Stimulated activated CD4-positive, alpha-beta T cell treated with anti-CD3 and anti-CD28 coated beads, Interleukin-4, amount 100 ng/mL, for 1 hour (primary cell): ENCODE measurements at regions not wholly inside any gene's neighbourhood (a gene's known extent, or its start where the extent isn't known, plus 50 kb on each side); places are given as distances from the start of the nearest gene placed in this dataset.

Experiments
- DNase-seq: peaks from one replicate; pipeline ENCODE4 v3.0.0-alpha.2; 2020

DNA sequence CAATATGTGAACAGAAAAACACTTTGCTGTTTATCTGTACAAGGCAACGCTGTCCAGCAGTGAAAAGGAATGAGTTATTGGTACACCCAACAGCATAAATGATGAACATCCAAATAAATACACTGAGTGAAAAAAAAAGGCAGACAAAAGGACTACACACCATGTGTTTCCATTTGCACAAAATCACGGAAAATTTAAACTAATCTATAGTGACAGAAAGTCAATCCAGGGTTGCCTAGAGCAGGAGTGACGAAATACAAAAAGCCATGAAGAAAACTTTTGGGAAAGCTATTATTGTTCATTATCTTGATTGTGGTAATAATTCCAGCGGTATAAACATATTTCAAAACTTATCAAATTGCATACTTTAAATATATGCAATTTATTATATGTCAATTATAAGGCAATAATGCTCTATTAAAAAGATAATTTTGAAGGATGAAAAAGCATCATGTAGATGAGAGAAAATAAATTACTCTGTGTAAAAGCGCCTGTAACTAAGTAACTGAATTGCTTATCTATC, 578.0 kb upstream of the TMEM132C start:
- DNase-seq: no peak

DNA sequence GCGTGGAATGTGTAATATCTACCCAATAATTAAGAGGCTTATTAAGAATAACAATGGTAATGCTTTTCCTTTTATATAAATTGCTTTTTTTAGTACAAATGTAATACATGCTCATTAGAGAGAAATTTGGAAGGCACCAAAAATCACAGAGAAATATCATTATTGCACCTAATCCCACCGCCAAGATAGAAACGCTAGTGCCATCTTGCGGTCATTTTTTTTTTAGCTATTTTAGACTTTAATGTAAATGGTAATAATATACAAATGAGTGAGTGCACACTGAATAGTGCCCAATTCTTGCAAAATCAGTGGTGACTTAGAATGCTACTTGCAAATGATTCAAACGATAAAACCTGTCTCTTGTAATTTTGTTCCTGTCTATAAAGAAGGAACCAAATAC, 576.8 kb upstream of the TMEM132C start:
- DNase-seq: no peak

DNA sequence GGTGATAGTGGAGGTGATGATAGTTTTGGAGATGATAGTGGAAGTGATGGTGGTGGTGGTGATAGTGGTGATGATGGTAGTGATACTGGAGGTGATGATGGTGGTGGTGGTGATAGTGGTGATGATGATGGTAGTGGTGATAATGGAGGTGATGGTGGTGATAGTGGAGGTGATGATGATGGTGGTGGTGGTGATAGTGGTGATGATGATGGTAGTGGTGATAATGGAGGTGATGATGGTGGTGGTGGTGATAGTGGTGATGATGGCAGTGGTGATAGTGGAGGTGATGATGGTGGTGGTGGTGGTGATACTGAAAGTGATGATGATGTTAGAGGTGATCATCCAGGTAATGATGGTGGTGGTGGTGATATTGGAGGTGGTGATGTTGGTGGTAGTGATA, 570.0 kb upstream of the TMEM132C start:
- DNase-seq: no peak

DNA sequence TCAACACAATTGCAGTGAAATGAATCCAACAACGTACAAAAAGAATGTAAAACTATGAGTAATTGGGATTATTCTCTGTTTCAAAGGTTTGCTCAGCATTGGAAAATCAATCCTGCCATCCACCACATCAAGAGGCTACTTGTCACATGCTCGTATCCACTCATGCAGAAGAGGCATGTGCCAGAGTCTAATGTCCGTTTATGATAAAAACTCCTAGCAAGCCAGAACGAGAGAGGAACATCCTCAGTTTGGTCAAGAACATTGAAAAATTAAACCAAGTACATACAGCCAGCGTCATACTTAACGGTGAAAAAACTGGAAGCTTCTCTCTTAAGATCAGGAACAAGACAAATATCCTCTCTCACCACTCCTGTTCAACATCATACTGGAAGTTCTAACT, 563.9 kb upstream of the TMEM132C start:
- DNase-seq: no peak

DNA sequence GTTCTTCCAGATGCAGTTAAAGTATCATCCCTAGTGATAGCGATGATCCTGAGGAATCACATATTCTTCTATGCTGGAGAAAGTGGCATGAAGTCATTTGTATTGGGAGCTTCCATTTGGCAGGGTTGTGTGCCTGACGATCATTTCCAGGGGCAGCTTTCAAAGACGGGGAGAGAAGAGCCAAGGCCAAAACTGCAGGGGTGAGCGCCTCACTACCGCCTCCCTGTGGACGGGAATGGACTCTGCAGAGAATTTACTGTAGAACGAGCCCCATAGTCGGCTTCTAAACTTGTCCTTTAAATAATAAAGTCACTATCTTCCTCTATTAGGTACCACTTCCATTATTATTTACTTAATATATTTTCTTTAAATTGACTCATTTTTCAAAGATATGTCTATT, 555.9 kb upstream of the TMEM132C start:
- DNase-seq: no peak

DNA sequence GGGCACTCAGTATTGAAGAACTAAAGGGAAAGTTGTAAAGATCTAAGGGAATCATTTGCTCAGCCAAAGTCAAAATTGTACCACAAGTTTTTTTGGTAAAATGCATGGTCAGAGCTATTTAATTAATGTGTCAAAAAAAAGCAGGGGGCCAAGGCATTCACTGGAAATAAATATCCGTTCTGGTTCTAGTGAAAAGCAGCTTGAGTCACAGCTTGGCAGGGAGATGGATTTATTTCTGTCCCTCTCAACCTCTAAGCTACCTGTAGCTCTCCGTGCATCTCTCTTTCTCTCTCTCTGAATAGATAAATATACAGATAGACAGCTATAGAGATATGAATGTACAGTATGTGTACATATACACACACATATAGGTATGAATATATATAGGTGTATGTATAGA, 554.4 kb upstream of the TMEM132C start:
- no peak for DNase-seq

DNA sequence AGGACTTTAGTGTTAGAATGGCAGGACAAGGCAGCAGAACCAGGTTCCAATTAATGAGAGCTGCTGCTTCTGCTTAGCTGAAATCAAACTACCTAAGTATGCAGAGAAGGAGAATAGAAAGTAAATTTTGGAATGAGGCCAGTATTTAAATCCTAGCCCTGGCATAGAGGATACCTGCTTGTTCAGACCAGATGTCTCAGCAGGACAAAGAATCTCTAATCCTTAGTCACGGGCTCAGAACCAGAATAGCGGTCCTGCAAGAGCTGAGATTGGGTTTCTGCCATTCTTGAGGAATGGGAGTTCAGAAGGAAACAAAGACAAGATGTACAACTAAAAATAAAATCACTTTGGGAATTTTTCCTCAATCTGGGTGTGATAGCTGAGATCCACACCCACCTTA, 550.8 kb upstream of the TMEM132C start:
- DNase-seq: no peak

DNA sequence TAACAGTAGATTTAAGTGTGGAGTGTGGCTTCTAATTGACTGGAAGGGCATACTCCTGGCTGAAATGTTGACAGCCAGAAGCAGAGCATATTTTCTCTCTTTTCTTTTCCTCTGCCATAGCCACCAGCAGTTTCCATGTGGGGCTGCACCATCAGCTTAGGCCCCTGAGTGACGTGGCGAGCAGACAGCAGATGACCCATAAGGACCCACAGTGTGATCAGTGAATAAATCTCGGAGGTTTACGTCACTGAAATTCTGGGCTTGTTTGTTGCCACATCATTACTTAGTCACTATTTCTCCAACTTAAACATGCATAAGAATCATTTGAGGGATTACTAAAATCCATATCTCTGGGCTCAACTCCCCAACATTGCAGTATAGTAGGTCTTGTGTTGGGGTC, 549.7 kb upstream of the TMEM132C start:
- DNase-seq: no peak

DNA sequence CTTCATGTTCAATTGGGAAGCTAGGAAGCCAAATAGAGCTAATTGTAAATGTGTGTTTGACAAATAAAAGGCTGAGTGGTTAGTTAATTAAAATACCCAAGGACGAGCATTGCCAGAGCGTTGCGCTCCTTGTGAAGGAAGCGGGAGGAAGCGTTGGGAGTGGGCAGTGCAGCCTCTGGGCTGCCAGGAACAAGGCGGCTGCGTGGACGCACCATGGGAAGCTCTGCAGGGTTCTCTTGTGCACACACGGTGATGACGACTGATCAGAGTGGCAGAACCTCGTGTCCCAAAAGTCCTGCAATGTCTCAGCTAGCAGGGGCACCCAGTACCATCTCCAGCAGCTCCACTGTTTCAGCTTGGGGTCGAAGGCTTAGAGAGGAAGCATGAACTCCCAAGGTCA, 546.6 kb upstream of the TMEM132C start:
- no peak for DNase-seq

DNA sequence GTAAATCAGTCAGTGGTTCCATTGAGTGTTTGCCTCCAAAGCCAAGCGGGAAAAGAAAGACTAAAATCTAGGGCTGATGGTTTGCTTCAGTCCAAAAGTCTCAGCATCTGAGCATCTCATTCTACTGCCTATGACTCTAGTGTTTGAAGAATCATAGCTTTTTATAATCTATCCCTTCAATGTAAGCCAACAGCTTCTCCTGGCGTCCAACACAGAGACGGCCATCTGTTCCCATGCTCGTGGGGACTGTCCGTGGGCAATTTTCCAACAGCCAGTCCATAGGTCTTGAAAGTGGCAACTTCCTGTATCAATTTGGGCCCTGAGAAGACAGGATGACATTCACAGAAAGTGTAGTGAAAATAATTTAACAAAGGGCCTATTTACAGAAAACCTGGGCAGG, 544.4 kb upstream of the TMEM132C start:
- no peak for DNase-seq

DNA sequence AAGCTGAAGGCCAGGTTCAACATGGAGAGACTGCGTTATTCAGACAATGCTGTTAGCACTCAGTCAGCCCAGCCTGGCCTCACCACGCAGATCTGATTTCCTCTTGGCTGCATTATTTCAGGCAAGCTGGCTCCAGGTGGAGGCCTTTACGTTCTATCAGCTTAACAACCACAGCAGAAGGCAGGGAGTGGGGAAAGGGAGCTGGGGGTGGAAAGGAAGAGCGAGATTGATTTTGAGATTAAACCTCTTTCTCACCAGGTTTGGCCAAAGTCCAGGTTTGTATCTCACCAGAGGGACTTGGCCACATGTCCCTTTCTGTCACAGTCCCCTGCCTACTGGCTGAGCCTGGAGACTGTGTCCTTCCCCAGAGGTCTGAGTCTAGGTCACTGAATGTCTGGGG, 543.7 kb upstream of the TMEM132C start:
- DNase-seq: no peak

DNA sequence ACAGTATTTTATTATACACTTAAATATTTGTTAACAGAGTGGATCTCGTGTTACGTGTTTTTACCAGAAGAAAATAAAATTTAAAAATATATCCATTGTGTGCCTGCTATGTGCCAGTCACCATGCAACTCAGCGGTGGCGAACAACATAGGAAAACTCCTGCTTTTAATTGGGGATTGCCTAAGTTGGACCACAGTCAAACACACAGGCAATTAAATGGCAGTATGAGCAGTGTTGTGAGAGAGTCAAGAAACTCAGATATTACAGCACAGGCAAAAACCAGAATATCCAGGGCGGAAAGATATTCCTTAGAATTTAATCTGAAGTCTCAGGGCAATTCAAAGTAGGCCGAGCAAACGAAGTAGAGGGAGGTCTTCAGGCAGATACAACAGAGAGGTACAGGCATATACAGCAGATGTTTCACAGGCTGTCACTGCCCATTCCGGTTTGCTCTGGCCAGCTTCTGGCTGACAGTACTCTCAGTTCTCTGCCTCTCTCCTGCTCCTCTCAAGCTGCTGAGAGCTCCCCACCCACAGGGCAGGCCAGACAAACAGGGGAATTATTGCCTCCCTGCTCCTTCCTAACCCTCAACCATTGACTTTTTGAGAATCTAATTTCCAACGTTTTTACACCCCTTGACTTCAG, 540.2 kb upstream of the TMEM132C start:
- no peak for DNase-seq

DNA sequence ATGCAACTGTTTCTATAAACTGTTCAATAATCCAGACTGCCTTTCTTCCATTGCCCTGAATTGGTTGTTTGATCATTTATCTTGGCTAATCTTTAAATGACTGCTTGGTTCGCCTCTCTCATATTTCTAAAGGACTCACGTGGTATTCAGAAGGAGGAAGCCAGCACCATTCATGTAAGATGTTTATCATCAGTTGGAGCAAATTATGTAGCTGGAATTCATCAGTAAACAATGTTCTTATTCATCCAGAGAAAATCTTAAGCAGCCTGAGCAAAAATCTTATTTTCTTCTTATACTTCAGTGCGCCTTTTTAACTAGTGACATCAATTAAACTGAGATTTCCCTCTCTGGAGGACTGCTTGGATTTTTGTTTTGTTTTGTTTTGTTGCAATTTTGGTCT, 538.7 kb upstream of the TMEM132C start:
- DNase-seq: no peak

DNA sequence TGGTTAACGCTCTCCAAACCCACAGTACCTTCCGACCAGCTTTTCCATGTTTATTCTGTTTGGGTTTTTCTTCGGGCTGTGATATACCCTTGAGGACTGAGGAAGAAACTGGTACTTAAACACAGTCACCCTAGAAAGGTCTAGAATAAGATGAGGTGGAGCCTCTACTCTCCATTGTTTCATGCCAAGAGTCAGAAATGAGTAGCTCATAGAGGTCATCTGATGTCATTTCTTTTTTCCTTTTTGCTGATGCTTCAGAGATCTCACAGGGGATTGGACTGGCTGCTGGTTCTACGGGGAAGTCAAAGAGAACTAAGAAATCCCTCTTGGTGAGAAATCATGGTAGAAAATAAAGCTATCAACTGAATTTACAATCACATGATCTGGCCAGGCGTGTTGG, 538.2 kb upstream of the TMEM132C start:
- no peak for DNase-seq

DNA sequence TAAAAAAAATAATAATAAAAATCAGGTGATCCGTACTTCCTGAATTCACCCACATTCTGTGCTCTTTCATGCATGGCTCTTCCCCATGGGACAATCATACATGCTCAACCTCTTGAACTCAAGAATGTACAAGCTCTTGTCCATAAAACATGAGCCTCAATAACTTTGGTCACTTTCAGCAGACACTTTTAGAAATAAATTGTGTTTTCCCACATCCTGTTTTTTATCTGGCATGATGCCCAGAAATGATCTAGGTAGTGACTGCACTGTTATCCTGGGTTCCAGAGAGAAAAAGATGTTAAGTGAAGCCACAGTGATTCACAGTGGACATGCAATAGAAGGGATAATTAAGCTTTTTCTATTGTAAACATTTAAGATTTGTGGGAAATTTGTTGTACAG, 537.6 kb upstream of the TMEM132C start:
- DNase-seq: no peak

DNA sequence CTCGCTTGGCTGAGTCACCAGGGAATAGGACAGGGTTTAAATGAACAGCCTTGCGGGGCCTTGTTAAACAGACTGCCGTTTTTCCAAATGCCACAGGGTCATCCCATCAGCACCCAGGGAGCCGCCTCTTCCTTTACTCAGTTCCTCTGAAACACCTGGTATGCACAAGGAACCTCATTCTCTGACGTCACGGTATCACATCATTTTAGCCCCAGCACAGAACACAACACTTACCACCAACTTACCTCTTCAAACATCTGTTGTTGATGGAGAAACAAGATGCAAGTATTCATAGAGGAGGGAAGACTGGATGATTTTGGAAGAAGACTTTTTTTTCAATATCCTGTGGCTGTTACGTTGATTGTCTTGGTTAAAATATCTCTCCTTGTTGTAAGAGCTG, 535.3 kb upstream of the TMEM132C start:
- DNase-seq: no peak

DNA sequence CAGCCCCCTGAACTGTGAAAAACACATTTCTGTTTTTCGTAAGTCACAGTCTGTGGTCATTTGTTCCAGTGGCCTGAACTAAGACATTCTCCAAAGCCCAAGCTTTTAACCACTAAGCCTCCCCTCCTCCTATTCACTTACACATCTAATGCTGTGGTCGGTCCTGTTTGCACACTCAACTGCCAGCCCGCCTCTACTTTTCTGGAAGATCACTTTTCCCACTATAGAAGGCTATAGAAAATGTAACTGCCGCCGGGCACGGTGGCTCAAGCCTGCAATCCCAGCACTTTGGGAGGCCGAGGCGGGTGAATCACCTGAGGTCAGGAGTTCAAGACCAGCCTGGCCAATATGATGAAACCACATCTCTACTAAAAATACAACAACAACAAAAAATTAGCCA, 524.7 kb upstream of the TMEM132C start:
- no peak for DNase-seq

DNA sequence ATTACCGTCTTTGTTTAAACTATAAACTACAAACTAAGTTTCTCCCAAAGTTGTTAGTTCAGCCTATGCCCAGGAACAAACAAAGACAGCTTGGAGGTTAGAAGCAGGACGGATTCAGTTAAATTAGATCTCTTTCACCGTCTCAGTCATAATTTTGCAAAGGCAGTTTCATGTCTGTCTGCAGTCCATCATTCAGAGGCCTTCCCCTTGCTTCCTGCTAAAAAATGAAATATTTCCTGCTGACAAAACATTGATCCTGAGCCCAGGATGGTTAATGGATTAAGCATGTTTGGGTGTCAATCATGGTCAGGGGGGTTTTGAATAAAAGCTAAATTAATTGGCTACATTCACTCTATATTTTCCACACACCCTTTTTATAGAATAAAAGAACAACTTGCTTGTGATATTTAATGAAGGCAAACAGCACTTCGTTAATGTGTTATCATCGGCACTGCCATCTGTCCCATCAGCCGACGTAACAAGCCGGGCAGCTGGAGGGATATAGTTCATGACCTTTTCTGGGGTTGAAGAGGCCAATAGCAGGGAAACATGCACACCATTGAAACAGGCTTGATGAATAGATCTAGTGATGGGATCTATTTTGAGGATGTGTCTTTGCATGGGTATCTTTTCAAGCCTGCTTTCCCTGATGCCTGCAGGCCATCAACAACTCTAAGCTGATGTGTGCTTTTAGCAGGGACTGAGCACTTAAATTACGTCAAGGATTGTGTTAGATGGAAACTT, 521.3 kb upstream of the TMEM132C start:
- no peak for DNase-seq

DNA sequence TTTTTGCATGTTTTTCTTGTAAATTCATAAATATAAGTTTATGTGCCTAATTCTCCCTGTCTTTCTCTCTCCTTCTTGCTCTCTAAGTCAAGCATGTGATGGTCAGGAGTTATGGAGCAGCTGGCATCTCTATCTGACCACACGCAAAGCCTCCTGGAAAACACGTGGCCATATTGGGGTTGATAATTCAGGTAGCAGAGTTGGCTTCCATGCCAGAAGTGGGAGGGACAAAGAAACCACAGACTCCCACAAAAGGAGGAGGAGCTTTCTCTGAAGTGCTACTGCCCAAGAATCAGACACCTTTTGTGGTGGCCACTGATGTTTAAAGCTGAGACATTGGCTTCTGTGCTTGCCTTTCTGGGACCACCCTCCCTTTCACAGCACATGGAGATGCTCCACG, 517.6 kb upstream of the TMEM132C start:
- DNase-seq: no peak

DNA sequence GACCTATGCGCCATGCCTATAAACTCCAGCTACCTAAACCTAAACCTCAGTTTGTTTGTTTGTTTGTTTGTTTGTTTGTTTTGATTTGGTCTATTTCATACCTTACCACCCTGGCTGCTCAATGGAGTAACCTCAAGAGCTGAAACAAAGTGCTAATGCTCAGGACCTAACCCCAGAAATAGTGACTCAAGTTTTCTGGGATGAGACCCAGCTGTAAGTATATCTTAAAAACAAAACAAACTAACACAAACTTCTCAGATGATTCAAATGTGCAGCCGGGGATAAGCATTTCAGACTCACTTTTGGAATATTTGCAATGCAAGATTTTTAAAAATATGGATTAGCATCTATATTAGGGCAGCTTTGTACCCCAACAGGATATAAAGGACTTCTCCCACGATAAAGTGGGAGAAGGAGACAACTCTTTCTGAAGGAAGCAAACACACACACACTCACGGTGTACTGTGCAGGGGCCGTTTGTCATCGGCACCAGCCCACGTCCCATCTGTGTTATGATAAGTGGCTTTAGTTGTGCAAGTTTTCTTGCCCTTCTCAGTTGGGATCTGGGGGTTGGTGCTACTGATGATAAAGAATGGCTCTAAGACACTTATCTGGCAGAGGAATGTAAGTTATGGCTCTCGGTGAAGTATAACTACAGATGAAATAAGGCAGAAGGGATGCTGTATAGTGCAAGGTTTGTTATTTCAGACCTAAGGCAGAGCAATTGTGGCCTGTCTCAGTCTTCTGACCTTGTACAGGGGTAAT, 516.7 kb upstream of the TMEM132C start:
- DNase-seq: no peak

DNA sequence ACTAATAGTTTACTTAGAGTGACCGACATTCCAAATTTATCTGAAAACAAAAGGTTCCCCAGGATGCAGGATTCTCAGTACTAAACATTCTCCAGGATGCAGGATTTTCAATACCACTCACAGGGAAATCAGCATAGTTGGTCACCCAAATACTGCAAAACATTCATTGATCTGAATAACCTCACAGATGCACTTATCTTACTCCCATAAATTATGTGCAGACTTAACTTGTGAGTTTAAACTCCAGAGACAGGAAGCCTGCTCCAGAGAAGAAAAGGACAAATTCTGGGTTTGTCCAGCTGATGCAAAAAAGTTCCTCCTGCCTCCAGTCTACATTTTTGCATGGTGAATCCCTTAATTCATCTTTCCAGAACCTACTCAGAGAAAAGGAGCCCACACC, 514.2 kb upstream of the TMEM132C start:
- DNase-seq: no peak

DNA sequence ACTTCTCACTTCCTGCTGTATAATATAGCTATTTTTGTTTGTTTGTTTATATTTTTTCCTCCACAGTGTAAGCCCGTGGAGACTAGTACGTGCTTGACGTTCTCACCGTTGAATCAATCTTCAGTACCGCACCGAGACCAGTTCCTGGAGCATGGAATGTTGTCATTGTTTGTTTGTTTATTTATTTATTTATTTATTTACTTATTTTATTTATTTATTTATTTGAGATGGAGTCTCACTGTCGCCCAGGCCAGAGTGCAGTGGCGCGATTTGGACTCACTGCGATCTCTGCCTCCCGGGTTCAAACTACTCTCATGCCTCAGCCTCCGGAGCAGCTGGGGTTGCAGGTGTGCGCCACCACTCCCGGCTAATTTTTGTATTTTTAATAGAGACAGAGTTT, 506.6 kb upstream of the TMEM132C start:
- no peak for DNase-seq

DNA sequence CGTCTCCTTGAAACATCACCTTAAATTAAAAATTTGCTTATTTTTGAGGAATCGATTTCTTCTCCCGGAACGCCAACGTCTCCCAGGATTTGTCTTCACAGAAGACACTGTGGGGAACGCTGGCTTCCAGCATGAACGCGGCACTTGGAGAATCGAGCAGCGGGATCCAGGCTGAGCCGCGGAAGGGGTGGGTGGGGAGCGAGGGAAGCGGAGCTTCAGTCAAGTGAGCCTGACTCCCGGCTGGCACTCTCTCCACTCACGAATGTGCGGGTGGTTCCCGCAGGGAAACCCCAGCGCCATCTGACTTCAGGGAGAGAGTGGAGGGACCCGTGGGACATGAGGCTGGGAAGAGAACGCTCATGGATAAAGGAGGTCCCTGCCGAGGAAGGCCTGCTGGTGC, 506.0 kb upstream of the TMEM132C start:
- no peak for DNase-seq

DNA sequence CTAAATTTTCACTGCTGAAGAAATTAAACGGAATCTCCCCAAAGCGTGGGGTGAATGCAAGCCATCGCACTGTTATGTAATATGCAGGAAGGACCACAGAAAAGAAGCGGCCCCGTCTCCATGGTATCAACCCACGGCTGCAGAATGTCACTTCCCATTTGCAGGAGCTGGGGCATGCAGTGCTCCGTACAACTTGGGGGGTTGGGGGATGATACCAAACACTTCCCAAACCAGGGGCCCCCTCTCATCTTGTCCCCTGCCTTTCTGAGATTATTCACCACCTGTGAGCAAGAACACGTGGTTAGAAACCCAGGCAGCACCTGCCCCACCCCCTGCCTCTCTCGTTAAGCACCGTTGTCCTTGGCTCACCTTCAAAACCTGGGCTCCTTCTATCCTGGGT, 505.1 kb upstream of the TMEM132C start:
- DNase-seq: no peak
